ENCODE measurements at regions not wholly inside any gene's neighbourhood (a gene's known extent, or its start where the extent isn't known, plus 50 kb on each side); places are given as distances from the start of the nearest gene placed in this dataset.

- DNase-seq (ENCODE audit: low spot score) = no peak
These were observed 460.2 kb upstream of the FAT1 start for GRCh38 chr4:187183826-187184225.

DNA sequence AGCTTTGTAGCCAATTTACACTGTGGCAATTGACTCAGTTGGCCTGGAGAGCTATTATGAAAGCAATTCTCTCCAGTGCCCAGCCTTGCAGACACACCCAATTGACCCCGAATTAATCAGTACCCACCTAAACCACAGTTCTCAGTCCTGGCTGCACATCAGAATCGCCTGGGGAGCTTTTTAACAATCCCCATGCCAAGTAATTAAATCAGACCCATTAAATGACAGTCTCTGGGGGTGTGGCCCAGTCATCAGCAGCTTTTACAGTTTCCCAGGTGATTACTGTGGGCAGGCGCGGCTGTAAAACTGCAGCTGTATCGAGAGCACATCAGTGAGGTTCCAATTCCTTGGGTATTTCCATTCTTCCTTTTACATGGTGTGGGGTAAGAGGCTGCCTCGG is 460.9 kb upstream of the FAT1 start:
- DNase-seq (ENCODE audit: low spot score) = no peak

- no peak for DNase-seq (ENCODE audit: low spot score)
These were observed 464.5 kb upstream of the FAT1 start for GRCh38 chr4:187188118-187188517.

DNA sequence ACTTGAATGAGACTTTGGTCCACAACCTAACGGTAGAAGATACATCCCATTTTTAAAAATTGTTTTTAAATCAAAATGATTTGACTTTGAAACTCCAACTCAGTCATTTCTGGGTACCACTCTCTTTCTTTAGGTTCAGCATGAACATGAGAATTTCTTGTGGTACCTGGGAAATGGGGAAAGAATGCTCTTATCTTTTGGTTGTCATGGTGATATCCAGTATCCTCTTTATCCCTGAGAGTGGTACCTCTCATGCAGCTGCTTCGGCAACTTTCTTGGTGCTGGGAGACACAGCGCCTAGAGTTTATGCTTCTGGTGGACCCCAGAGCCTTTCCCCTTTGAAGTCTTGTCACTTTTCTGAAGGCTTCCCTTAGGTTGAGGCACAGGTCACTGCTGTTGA is 465.1 kb upstream of the FAT1 start:
- DNase-seq (ENCODE audit: low spot score) = no peak

GRCh38 chr4:187190390-187190789 is 466.7 kb upstream of the FAT1 start:
- DNase-seq (ENCODE audit: low spot score) = no peak

DNA sequence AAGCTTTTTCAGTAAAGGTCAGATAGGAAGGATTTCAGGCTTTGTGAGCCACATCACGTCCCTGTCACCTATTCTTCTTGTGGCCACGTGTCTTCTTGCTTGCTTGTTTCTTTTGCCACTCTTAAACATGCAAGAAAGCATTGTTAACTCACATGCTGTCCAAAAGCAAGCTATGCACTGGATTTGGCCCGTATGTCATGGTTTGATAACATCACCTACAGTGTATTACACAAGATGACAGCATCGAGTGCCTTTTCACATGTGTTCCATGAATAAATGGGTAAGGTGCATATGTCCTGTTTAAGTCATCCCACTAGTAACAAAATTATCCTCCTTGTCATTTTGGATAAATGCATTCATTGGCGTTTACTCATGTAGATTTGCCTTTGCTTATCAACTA is 468.0 kb upstream of the FAT1 start:
- DNase-seq (ENCODE audit: low spot score) = no peak

DNA sequence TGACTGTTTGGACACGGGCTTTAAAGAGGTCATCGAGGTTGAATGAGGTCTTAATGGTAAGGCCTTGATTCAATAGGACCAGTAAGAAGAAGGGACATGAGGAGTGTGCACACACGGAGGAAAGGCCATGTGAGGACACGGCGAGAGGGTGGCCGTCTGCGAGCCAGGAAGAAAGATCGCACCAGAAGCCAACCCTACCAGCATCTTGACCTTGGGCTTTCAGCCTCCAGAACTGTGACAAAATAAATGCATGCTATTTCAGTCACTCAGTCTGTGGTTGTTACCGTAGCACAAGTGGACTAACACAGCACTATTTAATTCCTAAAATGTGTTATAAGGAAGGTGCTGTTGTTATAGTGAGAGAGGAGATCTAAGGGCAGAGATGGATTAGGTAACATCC is 468.6 kb upstream of the FAT1 start:
- DNase-seq (ENCODE audit: low spot score) = no peak

- DNase-seq (ENCODE audit: low spot score) = no peak
These were observed 469.5 kb upstream of the FAT1 start for GRCh38 chr4:187193141-187193540.

GRCh38 chr4:187204389-187204918 is 480.8 kb upstream of the FAT1 start:
- DNase-seq (ENCODE audit: low spot score) = peak; percentile 82

- DNase-seq (ENCODE audit: low spot score) = no peak
These were observed 484.3 kb upstream of the FAT1 start for GRCh38 chr4:187207931-187208330.

DNA sequence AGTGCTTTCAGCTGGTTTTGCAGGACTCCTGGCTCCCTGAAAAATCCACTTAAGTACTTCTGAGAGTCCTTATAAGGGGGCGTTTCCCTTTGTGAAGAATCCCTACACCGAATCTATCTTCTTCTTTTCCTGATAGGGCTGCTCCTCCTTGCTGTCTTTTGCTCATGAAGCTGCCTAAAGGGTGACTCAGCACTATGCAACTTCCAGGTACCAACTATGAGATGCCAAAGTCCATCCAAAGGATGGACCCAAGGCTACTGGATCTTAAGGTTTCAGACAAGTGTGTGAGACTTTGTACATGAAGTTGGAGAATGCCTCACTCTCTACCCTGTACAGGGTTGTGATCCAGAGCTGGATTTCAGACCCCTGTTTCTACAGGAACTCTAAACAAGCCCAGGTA is 485.0 kb upstream of the FAT1 start:
- no peak for DNase-seq (ENCODE audit: low spot score)

DNA sequence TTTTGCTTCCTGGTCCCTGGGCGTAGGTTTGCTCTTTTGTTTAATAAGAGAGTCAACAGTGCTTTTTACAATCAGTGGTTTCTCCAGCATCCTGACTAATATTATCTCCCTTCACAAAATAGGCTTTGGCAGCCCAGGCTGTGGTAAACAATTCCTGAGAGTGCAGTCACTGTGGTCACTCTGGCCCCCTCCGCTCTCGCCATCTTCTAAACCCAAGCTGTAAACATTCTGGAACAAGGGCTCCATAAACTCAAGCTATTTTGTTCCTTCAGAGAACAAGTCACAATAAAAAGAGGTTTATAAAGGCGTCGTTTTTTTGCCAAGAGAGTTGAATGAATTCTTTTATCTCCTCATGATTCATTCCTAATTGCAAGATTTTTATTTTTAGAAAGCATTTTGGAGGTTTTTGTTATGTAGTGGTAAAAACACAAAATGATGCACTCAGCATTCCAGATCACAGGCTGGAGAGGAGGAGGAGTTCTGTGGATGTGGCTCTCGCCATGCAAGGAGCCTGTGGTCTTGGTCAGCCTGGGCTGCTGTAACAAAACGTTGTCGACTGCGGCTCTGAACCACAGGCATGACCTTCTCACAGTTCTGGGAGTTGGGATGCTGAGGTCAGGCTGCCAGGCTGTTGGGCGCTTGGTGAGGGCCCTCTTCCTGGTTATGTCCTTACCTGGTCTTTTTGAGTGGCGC is 486.4 kb upstream of the FAT1 start:
- DNase-seq (ENCODE audit: low spot score) = peak; percentile 74

GRCh38 chr4:187212446-187213080 is 488.9 kb upstream of the FAT1 start:
- no peak for DNase-seq (ENCODE audit: low spot score)

- no peak for DNase-seq (ENCODE audit: low spot score)
These were observed 491.8 kb upstream of the FAT1 start for GRCh38 chr4:187215438-187215837.

- no peak for DNase-seq (ENCODE audit: low spot score)
These were observed 495.1 kb upstream of the FAT1 start for GRCh38 chr4:187218705-187219245.

GRCh38 chr4:187224560-187224959 is 500.9 kb upstream of the FAT1 start:
- no peak for DNase-seq (ENCODE audit: low spot score)

DNA sequence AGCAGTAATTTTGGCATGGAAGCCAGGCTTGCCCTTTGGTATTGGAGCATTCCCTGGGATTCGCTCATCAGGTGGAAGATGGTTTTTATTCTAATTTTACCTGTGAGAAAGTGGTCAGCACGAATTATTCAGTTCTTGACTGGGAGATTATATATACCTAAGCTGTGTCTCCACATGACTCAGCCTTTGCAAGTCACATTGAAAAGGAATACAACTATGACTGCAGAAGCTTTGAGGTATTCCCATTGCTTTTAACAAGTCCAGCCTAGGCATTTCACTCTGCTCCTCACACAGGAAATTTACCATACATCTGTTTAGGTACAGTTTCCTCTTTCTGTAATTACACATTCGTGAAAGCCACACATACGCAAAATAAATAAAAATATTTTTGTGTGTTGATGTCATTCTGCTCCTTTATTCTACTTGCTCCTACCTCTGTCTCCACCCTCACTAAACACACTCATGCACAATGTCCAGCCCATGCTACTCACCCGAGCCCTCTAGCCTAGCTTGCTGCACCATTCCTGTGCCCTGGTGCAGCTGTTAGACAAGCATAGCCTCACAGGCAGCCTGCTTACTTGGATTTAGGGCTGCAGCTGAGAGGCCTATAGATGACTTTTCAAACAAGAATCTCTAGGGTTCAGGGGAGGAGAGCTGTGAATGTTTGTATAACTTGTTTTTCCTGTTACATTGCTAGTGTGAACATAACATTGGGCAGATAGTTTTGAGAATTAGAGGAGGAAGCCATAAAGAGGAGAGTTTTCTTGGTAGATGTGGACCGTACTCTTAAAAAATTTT is 504.4 kb upstream of the FAT1 start:
- no peak for DNase-seq (ENCODE audit: low spot score)

DNA sequence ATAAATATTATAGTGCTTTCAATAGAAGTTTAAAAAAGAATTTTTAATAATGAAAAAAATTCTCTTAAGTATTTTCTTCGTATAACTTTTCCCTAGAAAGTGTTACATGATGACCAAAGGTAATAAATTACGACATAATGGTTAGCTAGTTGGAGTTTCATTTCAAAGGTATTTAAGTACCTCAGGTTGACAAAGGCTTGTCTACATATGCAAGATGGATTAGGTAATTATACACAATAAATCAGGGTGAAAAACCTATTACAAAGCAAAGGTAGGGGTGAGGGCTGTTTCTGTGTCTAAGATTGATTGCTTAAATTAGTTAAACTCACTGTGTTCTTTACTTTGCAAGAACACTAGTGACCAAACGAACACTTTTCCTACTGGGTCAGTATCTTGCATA is 508.5 kb upstream of the FAT1 start:
- DNase-seq (ENCODE audit: low spot score) = no peak

GRCh38 chr4:187232796-187233195 is 509.1 kb upstream of the FAT1 start:
- no peak for DNase-seq (ENCODE audit: low spot score)

DNA sequence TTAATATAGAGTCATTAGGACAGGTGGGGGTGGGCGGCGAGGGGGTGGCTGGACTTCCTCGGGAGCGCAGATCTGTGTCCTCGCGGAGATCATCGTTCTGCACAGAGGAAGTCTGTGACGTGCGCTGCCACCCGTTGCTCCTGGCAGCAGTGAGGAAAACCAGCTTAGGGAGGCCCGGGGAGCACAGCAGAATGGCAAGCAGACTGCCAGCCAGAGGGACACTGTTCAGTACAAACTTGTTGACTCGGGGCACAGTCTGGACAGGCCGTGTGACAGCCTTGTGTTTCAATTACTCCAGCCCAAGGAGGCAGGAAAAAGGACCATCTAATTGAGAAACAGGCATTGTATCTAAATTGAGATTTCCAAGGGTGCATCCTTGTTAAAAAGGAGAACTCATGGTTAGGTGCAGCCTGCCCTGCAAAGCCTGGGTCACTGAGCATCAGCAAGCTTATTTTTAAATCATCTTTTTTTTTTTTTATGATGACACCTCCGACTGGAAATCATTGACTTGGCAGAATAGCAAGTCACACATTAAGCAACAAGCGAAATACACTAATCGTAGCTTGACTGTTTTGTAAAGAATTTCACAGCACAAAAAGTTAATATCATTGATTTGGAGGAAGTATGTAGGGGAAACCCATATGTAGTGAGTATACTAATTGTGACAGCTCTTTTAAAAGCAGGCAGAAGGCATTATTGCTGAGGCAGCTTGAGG is 512.0 kb upstream of the FAT1 start:
- DNase-seq (ENCODE audit: low spot score) = no peak

- no peak for DNase-seq (ENCODE audit: low spot score)
These were observed 512.7 kb upstream of the FAT1 start for GRCh38 chr4:187236209-187236890.

Data from COLO829 (cell line).